ENCODE measurements at regions not wholly inside any gene's neighbourhood (a gene's known extent, or its start where the extent isn't known, plus 50 kb on each side); places are given as distances from the start of the nearest gene placed in this dataset.

GRCh38 chr9:15070716-15071115 lies 160.5 kb upstream of the FREM1 start:
- TF ChIP-seq POLR2A (IDR thresholded peaks at IDR 0.05) (no peak), CTCF (IDR thresholded peaks at IDR 0.05) (no peak), POLR2AphosphoS5 (IDR thresholded peaks at IDR 0.05) (no peak)
